ENCODE measurements at regions not wholly inside any gene's neighbourhood (a gene's known extent, or its start where the extent isn't known, plus 50 kb on each side); places are given as distances from the start of the nearest gene placed in this dataset.
"Not testable (repeated sequence)": the region's sequence is repeated elsewhere in the genome, so short reads cannot be mapped to it uniquely, and the experiment has no call there.

DNA sequence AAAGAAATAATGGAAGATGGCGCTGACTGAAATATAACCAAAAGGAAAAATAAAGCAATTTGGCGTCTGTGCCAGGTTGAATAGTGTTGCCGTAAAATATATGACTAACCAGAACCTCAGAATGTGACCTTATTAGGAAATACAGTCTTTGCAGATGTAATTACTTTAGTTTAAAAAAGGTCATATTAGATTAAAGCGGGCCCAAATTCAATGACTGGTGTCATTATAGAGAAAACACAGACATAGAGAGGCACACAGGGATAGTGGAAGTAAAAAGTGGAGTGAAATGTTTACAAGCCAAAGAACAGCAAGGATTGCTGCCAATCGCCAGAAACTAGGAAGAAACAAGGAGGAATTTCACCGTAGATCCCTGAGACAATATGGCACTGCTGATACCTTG lies 521.2 kb downstream of the FRK start:
- DNase-seq = no peak

DNA sequence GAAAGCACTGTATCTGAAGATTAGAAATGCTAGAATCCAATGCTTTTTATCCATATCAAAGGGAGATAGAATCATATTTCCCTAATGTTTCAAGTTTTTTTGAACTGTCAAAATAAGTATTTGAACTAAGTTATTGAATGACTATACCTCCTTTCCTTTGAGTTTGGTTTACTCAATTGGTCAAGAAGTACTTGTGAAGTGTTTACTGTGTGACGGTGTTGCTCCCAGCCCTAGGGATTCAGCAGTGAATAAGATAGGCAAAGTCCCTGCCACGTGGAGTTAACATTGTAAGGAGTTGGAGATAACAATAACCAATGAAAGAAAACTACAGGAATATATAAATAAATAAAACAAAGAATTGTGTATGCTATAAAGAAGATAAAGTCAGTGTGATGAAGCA lies 535.9 kb downstream of the FRK start:
- no peak for DNase-seq

DNA sequence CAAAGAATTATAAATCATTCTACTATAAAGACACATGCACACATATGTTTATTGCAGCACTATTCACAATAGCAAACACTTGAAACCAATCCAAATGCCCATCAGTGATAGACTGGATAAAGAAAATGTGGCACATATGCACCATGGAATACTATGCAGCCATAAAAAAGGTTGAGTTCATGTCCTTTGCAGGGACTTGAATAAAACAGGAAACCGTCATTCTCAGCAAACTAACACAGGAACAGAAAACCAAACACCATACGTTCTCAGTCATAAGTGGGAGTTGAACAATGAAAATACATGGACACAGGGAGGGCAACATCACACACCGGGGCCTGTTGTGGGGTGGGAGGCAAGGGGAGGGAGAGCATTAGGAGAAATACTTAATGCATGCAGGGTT lies 538.9 kb downstream of the FRK start:
- not testable (repeated sequence) for DNase-seq

DNA sequence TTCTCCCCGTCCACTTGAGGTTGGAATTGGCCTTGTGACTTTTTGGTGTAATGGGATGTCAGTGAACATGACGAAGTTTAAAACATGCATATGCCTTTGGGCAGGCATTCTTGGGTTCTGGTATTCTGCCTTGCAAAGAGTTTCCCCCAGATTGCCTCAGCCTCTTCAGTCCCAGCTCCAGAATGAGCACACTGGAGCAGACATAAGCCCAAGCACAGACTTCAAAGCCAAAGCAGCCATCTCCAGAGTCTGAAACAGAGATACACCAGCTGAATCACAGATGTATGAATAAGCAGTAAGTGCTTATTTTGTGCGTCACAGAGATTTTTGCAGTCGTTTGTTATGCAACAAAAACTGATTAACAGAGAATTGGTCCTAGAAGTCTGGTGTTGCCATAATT lies 546.0 kb downstream of the FRK start:
- DNase-seq = no peak

DNA sequence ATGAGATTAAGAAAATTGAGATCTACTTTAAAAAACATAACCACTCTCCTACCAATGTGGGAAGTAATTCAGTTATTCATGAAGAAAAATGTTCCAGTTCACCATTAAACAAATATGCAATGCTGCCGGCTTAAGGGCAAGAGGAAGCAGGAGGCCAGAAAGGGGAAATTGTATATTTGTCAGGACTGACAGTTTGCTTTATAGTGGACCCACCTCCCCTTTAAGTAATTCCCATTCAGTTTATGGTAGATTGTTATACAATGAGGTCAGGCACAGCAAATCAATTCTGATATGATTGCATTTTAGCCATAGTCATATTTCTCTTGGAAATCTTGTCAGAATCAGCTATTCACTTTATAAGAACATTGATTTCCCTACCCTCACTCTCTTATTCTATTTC lies 547.8 kb downstream of the FRK start:
- no peak for DNase-seq

DNA sequence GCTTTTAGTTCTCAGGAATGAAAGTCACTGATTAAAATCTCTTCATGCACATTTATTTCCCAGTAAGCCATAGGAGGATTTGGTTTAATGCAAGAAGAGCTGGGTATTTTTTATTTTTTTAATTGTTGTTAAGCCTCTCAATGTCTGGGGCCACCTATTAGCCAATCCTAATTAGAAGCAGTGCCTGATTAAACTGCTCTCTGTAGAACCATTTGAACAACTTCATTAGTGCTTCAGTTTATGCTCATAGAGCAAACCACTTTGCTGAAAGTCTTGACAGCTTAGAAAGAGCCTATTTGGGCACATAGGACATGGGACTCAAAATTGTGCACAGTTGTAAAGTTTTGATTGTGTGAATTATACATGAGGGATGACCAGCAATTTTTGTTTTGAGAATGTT lies 548.9 kb downstream of the FRK start:
- DNase-seq = no peak

DNA sequence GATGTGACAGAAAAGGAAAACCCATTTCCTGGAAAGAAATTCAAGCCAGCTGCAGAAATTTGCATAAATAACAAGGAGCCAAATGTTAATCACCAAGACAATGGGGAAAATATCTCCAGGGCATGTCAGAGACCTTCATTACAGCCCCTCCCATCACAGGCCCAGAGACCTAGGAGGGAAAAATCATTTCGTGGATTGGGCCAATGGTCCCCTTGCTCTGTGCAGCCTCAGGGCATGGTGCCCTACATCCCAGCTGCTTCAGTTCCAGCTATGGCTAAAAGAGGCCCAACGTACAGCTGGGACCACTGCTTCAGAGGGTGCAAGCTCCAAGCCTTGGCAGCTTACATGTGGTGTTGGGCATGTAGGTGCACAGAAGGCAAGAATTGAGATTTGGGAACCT lies 558.3 kb downstream of the FRK start:
- not testable (repeated sequence) for DNase-seq

DNA sequence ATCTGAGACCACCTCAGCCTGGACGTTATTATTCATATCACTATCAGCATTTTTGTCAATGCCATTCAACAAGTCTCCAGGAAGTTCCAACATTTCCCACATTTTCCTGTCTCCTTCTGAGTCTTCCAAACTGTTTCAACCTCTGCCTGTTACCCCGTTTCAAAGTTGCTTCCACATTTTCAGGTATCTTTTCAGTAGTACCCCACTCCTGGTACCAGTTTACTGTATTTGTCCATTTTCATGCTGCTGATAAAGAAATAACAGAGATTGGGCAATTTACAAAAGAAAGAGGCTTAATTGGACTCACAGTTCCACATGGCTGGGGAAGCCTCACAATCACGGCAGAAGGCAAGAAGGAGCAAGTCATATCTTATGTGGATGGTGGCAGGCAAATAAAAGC lies 565.5 kb downstream of the FRK start:
- no peak for DNase-seq

DNA sequence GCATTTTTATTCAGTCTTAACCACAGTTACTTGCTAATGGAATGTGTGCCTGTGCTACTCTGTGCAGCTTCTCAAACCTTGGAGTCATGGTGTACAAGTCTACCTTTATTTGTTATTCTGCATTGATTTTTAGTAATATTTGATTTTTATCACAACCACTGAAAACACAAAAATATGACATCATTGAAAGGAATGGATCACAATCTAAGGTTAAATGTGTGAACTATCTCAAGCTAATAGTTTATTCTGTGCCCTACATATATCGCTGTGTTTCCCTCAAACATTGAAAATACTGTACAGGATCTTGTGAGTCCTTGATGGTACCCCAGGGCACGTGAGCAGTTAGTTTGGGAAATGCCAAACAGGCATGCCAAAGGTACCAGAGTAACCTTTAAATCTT lies 573.4 kb downstream of the FRK start:
- DNase-seq = no peak

DNA sequence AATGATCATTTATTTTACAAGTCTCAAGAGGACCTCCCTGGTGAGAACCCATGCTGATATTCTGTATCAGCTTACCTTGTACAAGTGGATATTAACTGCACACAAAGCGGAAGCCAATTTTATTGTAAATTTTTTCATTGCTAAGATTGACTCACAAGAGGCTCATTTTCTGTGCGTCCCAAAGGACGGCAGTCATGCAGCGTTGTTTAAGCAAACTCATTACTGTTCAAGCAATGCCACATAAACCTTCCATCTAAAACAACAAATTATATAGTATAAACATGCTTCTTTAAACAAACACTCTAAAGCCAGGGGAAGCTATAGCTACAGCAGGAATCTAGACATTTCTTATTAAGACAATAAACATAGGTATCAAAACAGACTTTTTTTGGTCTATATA lies 575.3 kb downstream of the FRK start:
- no peak for DNase-seq

DNA sequence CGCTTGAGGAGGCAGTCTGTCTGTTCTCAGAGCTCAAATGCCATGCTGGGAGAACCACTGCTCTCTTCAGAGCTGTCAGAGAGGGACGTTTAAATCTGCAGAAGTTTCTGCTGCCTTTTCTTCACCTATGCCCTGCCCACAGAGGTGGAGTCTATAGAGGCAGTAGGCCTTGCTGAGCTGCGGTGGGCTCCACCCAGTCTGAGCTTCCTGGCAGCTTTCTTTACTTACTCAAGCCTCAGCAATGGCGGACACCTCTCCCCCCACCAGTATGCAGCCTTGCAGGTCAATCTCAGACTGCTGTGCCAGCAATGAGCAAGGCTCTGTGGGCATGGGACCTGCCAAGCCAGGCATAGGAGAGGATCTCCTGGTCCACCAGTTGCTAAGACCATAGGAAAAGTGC lies 580.1 kb downstream of the FRK start:
- not testable (repeated sequence) for DNase-seq

DNA sequence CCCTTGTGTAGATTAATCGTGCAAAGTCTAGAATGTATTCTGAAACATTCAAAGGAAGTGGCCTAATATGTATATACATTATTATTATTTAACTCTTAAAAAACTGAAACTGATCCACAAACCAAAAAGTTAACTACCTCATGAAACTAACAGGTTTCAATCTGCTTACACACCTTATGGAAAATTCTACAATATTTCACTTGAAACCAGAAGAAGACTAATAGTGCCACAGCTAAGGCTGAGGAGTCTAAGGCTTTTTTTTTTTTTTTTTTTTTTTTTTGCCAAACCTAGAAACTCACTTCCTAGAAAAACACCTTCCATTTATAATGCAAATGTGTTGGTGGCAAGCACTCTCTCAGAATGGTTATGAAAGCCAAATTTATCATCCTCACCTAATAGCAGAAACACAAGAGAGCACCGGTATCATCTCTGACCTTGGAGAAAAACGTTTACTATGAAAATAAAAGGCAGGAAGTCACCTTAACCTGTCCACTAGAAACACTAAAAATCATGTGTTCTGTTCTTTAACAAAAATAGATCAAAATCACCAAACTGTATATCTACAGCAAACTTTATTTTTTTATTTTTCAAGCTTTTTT lies 586.1 kb downstream of the FRK start:
- DNase-seq = no peak

DNA sequence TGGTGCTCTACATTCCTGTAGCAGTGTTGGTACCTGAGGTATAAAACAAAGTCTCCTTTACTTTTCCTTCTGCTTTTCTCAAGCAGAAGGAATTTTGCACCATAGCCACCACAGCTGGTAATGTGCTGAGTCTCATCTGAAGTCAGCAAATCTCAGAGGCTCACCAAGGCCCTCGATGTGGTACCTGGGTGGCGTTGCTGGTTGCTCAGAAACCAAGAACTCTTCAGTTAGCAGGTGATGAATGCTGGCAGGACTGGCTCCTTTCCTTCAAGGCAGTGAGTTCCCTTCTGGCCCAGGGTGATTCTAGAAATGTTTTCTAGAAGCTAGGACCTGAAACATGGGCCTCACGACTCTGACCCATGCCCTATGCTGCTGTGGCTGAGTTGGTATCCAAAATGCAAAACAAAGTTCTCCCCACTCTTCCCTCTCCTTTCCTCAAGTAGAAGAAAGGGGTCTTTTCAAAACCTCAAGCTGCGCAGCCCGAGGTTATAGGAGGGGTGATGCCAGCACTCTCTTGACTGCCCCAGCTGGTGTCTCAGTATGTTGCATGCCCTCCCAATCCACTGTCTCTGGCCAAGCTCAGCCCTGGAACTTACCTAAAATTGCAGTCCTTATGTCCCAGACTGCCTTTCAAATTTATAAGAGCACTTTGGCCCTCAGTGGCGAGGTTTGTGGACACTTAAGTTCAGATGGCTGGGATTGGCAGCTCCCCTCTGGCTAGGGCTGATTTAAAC lies 592.3 kb downstream of the FRK start:
- no peak for DNase-seq

DNA sequence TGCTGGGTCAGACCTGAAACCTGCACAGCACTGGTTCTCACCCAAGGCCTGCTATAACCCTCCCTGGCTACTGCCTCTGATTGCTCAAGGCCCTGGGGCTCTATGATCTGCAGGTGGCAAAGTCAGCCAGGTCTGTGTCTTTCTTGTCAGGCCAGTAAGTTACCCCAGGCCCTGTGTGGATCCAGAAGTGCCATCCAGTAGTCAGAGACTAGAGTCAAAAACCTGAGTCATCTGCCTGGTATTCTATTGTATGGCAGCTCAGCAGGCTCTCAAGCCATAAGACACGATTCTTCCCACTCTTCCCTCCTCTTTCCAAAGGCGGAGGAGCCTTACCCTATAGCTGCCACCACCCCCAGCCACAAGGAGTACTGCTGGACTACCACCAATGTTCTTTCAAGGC lies 593.0 kb downstream of the FRK start:
- no peak for DNase-seq

DNA sequence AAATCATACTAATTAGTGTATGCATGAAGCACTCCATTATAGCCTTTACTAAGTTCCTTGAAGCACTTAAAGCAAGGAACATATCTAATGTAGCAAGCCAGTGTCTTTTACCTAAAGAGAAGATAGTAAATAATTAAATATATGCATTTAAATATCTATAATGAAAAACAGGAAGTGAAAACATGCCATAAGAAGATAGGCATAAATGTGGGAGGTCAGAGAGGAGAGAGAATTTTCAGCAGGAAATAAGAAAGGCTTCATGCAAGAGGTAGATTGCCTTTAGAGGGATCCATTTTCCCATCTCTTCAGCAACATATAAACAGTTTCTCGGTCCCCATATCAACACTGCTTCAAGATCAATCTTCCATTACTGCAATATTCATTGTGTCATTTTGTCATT lies 599.8 kb downstream of the FRK start:
- DNase-seq = no peak

DNA sequence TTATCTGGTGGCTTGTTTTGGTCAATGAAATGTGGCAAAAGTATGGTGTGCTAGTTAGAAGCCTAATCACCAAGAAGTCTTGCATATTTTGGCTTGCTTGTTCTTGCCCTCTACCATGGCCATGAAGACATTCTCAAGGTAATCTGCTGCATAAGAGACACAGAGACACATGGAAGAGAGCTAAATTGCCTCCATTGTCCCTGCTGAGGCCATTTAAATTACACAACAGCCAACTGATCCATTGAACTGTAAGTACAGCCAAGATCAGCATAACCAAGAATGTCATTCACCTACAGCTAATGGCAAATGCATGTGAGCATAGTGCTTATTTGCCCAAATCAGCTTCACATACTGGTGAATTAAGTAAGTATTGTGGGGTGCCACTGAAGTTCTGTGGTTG lies 603.8 kb downstream of the FRK start:
- no peak for DNase-seq

DNA sequence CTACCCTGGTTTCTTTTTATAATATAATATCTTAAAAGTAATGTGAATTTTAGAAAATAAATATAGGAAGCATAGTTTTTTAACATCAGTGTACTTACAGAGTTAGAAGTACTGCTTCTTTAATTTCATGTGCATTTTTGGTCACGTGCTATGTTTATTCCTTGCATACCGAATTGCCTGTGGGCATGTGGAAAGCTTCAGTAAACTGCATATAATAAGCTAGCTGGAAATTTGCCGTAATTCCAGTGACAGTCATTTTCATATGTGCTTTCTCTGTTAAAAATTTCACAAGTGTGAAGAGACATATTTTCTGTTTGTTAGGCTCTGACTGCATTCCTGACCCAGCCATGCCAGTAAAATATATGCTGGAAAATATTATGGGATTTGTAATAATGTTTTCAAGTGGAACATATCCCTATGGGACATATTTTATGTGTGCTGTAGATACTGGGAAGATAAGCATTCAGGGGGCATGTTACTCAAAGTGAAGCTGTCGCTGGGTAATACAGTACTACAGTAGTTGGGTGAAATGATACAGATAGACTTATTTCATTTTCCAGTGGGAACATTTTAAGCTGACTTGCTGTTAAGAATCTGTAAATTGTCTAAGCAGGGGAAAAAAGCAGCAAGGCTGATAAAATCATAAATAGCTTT lies 616.7 kb downstream of the FRK start:
- DNase-seq = no peak

DNA sequence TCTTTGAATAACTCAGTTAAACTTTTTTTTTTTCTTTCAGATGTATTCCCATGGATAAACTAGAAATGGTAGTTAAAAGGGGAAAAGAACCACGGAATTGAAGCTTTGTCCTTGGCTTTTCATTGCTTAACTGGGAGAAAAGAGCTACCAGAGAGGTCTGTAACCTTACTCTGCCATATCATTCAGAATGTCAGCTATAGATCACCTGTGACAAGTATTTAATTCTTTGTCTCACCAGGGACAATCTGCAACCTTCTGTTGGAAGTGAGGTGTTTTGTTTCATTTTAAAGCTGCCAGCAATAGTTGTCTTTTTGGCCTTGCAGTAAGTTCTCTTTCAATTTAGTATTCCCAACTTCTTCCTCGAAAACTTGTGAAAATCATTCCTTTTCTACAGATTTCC lies 618.4 kb downstream of the FRK start:
- no peak for DNase-seq

DNA sequence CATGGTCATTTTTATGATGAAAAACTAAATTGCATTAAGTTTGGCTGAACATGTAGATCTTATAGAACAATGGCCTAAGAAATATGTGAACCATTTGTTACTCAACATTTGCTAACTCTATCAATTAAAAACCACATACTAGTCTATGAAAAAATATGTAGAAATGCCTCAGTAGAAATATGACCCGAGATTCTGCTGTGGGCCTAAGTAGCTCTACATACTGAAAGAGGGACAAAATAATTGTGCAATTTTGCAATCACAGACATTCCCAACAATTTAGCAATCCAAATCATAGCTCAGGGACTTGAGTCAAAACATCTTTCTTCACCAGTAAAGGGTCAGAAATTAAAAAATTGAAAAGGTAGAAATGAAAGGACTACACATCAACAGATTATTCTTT lies 619.0 kb downstream of the FRK start:
- no peak for DNase-seq

DNA sequence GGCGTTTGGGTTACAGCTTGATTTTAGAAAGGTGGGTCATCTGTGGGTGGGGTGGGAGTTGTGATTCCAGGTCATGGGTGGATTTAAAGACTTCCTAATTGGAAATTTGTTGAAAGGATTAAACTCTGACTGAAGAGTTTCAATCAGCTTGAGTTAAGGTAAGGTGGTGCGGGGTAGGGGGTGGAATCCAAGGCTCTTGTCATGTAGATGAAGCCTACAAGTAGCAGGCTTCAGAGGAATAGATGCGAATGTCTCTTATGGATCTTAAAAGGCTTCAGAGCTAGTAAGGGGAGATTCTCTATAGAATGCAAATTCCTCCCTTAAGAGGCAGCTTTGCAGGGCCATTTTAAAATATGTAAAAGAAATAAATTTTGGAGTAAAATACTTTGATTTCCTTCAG lies 645.3 kb downstream of the FRK start:
- no peak for DNase-seq

DNA sequence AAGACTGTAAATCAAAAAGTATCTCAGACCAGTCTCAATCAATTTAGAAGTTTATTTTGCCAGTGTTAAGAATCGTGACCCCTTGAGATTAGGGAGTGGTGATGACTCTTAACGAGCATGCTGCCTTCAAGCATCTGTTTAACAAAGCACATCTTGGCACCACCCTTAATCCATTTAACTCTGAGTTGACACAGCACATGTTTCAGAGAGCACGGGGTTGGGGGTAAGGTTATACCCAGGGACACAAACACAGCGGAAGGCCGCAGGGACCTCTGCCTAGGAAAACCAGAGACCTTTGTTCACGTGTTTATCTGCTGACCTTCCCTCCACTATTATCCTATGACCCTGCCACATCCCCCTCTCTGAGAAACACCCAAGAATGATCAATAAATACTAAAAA lies 645.8 kb downstream of the FRK start:
- DNase-seq = not testable (repeated sequence)

DNA sequence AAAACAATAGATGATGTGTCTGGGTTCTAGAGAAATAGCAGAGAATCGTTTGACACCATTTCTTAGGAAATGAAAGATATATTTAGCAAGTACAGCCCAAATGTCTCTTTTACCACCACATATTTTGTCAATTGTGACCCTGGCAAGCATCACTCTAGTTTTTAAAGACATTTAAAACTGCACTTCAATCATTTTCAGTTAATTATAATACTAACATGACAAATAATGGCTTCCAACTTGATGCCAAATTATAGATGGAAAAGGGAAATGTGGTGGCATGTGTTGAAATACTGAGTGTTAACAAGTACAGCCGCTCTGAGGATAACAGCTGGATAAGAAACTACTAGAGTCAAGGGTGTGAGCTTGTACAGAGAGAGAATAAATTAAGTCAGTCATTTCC lies 648.9 kb downstream of the FRK start:
- DNase-seq = no peak

DNA sequence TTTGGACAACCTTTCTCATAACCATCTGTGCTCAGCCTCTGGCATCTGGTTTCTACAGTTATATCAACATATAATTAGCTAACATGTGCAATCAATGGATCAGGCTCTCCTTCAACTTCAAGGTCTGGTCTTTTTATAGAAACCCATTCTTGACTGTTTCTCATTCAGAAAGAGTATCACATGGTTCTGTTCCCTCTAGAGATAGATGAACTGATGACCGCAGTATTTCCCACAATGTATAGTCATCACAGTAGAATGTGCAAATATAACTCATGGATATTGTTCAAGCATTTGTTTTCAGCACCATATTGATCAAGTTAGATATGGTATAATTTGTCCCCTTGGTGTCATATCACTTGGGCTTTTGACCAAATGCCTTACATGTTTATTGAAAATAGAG lies 656.2 kb downstream of the FRK start:
- DNase-seq = no peak

DNA sequence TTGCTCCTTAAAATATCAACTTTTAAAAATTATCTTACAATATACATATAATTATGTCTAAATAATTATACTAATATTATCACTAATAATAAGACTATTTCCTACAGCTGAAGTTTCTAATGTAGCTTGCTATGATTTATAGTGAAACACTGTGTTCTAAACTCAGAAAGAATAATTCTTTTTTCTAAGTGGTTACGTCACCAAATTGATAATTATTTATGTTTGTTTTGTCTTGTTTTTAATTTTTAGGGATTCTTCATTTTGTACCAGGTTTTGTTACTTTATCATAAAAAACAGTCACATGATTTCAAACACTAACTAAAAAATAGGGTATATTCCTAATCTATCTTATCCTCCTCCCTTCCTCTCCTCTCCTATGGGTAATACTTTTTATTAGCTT lies 662.1 kb downstream of the FRK start:
- no peak for DNase-seq

Data from inflammatory macrophage treated with lipopolysaccharide for 1 hour (primary cell).